GM12875 (cell line): ENCODE measurements at regions not wholly inside any gene's neighbourhood (a gene's known extent, or its start where the extent isn't known, plus 50 kb on each side); places are given as distances from the start of the nearest gene placed in this dataset.
"Not testable (repeated sequence)": the region's sequence is repeated elsewhere in the genome, so short reads cannot be mapped to it uniquely, and the experiment has no call there.

Source experiments
- H3K4me3 ChIP-seq: one replicate; pipeline ENCODE4 v1.5.1; 2011; ENCODE audit warnings: low read depth, low read length, control low read depth
- TF ChIP-seq, protein P1 (sequence below): IDR thresholded peaks from 2 replicates; pipeline ENCODE4 v1.5.1; 2011; ENCODE audit warnings: low read depth, mild to moderate bottlenecking, control low read depth, inconsistent platforms, low read length, moderate library complexity, borderline replicate concordance; ENCODE audit not compliant: insufficient read depth

DNA sequence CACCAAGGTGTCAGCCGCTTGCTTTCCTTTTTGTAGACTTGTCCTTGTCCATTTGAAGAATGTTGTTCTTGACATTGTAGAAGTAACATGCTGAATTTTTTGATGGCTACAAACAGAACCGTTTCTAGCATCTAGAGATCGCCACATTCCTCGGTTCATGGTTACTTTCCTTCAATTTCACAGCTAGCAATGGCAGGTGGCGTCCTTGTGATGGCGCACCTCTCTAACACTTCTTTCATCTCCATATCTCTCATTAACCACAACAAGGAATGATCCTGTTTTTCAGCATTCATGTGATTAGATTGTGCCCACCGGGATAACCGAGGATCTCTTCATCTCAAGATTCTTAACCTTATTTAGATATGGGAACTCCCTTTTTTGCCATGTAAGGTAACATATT lies 2129.8 kb downstream of the NCAM2 start:
- H3K4me3 ChIP-seq, result no peak overlapping the region
- TF ChIP-seq, protein P1, sequence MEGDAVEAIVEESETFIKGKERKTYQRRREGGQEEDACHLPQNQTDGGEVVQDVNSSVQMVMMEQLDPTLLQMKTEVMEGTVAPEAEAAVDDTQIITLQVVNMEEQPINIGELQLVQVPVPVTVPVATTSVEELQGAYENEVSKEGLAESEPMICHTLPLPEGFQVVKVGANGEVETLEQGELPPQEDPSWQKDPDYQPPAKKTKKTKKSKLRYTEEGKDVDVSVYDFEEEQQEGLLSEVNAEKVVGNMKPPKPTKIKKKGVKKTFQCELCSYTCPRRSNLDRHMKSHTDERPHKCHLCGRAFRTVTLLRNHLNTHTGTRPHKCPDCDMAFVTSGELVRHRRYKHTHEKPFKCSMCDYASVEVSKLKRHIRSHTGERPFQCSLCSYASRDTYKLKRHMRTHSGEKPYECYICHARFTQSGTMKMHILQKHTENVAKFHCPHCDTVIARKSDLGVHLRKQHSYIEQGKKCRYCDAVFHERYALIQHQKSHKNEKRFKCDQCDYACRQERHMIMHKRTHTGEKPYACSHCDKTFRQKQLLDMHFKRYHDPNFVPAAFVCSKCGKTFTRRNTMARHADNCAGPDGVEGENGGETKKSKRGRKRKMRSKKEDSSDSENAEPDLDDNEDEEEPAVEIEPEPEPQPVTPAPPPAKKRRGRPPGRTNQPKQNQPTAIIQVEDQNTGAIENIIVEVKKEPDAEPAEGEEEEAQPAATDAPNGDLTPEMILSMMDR, result no peak

- no peak overlapping the region for H3K4me3 ChIP-seq
- TF ChIP-seq, protein P1, result no peak
Observed at GRCh38 chr21:23130308-23130707, 2132.1 kb downstream of the NCAM2 start.

GRCh38 chr21:23131177-23131576 lies 2133.0 kb downstream of the NCAM2 start:
- TF ChIP-seq, protein P1, result no peak

GRCh38 chr21:23138797-23139196 lies 2140.6 kb downstream of the NCAM2 start:
- no peak overlapping the region for H3K4me3 ChIP-seq
- TF ChIP-seq, protein P1, result no peak

More at GRCh38 chr21:23131177-23131576, 2133.0 kb downstream of the NCAM2 start:
- H3K4me3 ChIP-seq, result no peak overlapping the region

DNA sequence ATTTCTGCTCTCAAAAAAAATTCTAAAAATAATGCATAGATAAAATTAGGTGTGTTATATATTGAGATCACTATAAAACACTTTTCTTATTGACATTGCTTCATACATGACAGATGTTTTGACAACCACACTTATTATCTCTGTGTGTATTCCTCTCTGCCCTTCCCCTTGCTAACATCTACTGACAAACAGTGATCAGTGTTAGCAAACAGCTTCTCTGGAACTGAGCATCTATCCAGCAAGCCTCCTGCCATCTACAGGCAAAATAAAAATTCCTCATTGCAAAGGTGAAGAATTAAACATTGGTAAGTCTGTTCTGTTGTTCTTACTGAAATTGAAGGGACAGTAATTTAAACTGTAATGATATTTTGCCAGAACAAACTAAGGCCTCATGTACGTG lies 2153.9 kb downstream of the NCAM2 start:
- no peak overlapping the region for H3K4me3 ChIP-seq
- TF ChIP-seq, protein P1, result no peak

GRCh38 chr21:23153842-23154241 lies 2155.6 kb downstream of the NCAM2 start:
- not testable (repeated sequence) for H3K4me3 ChIP-seq

- no peak overlapping the region for H3K4me3 ChIP-seq
- TF ChIP-seq, protein P1, result no peak
Observed at GRCh38 chr21:23155281-23155680, 2157.1 kb downstream of the NCAM2 start.

DNA sequence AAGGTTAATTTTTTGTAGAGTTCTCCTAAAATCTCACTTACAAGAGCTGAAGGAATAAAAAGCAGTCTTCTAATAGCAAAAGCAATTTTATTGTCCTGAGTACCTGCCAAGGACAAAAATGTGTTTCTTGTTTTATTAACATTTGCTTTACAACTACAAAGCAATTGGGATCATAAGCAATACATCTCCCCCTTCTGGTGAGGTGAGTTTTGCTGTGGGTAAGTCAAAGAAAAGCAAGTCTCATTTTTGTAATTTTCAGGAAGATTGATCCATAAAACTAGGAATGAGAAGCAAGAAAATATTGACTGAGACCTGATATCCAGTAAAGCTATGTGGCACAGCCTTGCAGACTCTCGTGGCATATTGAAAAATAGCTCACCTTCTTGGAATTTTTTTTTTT lies 2162.7 kb downstream of the NCAM2 start:
- no peak overlapping the region for H3K4me3 ChIP-seq

More for the DNA sequence above, 2162.7 kb downstream of the NCAM2 start:
- TF ChIP-seq, protein P1, result no peak
